HG03342 (cell line): ENCODE measurements at regions not wholly inside any gene's neighbourhood (a gene's known extent, or its start where the extent isn't known, plus 50 kb on each side); places are given as distances from the start of the nearest gene placed in this dataset.
"Not testable (repeated sequence)": the region's sequence is repeated elsewhere in the genome, so short reads cannot be mapped to it uniquely, and the experiment has no call there.

Source experiments
- ATAC-seq: cut with Tn5 transposase; IDR thresholded peaks from one replicate; pipeline ENCODE4 v1.9.1; 2021; ENCODE audit warnings: mild to moderate bottlenecking, moderate library complexity; ENCODE audit not compliant: unreplicated experiment

GRCh38 chr16:75919664-75920063 lies 193.4 kb upstream of the CPHXL start:
- ATAC-seq, result no peak

- ATAC-seq, result no peak
Measured at GRCh38 chr16:75921281-75921680, 195.0 kb upstream of the CPHXL start.

DNA sequence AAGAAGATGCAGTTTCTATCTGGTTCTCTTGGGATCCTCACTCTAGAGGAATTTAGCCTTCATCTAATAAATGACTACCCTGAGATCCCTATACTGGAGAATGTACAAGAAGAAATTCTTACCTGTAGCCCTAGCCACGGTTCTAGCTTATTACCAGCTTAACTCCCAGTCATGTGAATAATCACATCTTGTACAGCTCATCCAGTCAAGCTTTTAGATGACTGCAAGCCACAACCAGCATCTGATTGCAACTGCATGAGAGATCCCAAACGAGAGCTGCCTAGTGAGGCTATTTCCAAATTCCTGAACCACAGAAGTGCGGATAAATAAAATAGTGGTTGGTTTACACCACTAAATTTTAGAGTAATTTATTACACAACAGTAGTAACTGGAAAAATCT lies 196.0 kb upstream of the CPHXL start:
- no peak for ATAC-seq

DNA sequence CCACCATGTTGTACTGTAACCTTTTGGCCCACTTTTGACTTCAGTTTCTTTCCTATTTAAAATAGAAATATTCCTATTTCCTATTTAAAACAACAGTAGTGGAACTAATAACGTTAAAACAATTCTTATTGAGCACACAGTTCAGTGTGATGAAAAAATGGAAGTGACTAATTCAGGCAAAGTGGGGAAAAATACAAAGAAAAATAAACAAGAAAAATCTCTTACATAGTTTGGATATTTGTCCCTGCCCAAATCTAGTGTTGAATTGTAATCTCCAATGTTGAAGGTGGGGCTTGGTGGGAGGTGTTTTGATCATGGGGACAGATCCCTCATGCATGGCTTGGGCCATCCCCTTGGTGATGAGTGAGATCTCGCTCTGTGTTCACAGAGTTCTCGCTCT lies 198.1 kb upstream of the CPHXL start:
- ATAC-seq, result no peak

DNA sequence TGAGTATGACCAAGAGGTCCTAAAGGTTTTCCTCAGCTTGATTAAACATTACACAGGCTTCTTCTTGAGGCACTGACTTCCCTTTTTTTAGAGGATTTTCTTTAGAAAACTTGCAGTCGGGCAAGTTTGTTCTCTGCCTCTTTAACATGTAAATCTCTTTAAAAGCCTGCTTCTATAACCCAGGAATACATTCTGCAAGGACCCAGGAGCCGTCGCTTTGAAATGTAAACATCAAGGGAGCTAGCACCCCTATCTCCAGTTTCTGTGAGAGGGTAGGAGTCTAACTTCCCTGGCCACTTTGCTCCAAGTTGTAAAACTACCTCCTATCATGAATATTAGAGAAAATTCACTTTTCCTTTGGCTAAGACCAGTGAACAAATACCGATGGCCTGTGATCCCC lies 201.5 kb upstream of the CPHXL start:
- ATAC-seq, result no peak

DNA sequence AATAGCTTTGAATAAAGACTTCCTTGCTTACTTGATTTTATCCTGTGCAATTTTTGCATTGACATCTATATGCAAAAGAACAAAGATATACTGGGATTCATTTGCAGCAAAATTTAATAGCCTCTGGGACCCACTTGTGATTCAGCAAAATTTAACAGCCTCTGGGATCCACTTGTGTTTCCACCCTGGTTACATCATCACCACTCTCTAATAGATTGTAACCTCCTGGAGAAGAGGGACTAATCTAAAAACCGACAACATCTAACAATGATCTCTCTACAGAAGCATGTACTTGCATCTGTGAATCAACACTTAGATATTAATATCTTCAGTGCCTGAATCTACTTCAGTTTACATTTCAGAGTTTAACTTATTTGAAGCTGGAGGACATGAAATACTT lies 202.0 kb upstream of the CPHXL start:
- no peak for ATAC-seq

- no peak for ATAC-seq
Measured at GRCh38 chr16:75929046-75929445, 202.8 kb upstream of the CPHXL start.

DNA sequence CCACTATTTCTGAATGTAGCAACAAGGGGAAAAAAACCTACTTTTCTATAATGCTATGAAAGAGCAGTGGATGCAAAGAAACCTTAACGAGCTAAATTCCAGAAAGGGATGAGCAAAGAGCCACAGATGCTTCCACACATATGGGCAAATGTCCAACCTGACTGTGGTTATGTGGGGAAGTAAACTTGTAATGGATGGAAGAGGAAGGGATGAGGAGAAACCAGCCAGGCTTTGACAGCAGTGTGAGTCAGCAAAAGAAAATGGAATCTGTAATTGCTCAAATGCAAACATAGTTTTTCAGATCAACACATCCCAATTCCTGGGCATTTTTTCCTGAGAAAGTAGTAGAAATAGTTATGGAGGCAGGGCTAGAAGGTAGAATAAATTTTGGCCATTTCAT lies 204.8 kb upstream of the CPHXL start:
- no peak for ATAC-seq

DNA sequence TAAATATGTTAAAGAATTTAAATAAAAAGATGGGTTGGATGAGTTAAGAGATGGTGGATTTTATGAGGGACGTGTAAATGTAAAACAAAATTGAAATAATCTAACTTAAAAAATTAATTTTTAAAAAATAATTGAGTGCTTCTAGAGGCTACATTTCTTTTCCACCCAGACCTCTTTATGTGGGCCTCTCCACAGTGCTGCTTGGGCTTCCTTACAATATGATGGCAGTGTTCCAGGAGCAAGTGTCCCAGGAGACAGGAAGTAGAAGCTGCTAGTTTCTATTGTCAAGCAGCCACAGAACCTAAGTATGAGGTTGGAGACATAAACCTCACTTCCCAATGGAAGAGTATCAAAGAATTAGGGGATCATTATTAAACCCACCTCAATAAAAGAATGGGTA lies 205.7 kb upstream of the CPHXL start:
- ATAC-seq, result no peak

DNA sequence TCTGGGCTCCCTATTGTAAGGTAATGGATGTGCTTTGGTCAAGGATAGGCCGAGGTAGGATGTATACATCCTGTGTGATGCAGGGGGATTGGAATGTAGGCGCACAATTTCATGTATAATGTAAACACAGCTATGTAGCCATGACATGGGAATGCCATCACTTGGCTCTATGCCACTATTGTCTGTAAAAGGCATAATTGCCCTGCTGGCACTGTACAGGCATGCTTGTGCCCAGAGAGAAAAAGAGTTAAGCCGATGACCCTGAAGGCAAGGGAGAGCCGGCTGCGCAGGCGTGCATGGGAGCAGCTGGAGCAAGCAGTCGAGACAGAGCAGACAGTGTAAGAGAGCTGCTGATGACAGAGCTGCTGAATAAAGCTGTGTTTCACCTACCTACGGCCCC lies 212.5 kb upstream of the CPHXL start:
- no peak for ATAC-seq

GRCh38 chr16:75942351-75942750 lies 216.1 kb upstream of the CPHXL start:
- ATAC-seq, result no peak

DNA sequence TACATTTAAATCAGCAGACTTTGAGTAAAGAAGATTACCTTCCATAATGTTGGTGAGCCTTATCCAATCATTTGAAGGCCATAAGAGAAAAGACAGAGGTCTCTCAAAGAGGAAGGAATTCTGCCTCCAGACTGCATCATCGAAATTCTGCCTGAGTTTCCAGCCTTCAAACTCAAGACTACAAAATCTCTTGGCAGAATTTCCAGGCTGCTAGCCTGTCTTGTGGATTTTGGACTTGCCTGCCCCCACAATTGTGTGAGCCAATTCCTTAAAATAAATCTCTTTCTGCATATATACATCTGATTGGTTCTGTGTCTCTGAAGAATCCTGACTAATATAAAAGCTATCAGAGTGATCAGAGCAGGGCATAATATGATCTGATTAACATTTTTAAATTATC lies 216.6 kb upstream of the CPHXL start:
- no peak for ATAC-seq

GRCh38 chr16:75943705-75944514 lies 217.6 kb upstream of the CPHXL start:
- no peak for ATAC-seq

GRCh38 chr16:75945916-75946457 lies 219.7 kb upstream of the CPHXL start:
- ATAC-seq, result no peak

GRCh38 chr16:75947626-75948239 lies 221.4 kb upstream of the CPHXL start:
- no peak for ATAC-seq

GRCh38 chr16:75948441-75948840 lies 222.2 kb upstream of the CPHXL start:
- ATAC-seq, result no peak

DNA sequence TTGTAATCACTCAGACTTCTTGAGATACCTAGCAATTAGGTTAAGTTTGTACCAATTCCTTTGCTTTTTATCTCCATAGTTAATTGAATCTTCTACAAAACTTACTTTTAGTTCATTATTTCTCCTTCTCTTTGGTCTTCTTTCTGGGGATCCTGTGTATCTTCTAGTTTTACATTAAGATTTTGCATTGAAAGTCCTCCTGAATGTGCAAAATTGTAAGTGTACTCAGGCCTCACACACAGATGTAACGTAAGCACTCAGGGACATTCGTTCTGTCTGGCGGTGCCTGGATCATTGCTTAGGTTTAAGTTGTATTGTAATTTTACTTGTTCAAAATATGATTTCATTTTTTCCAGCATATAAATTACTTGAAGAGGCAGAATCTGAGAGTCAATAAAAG lies 222.6 kb upstream of the CPHXL start:
- no peak for ATAC-seq

DNA sequence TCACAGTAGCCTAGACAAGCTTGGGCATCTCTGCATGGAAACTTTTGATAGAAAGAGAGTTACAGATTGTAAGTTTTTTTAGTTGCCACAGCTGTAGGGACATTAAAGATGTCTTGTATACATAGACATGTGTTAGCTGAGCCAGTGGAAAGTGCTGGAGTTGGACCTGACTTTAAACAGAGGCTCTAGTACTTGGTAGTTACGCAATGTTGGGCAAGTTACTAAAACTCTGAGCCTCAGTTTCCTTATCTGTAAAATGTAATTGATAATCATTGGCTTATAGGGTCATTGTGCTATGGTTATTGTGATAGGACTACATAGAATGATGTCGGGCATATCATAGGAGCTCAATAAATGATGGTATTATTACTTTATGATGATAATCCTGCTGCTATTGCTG lies 225.8 kb upstream of the CPHXL start:
- ATAC-seq, result no peak

- ATAC-seq, result no peak
Measured at GRCh38 chr16:75957870-75958269, 231.6 kb upstream of the CPHXL start.

- no peak for ATAC-seq
Measured at GRCh38 chr16:75965504-75966374, 239.4 kb upstream of the CPHXL start.

DNA sequence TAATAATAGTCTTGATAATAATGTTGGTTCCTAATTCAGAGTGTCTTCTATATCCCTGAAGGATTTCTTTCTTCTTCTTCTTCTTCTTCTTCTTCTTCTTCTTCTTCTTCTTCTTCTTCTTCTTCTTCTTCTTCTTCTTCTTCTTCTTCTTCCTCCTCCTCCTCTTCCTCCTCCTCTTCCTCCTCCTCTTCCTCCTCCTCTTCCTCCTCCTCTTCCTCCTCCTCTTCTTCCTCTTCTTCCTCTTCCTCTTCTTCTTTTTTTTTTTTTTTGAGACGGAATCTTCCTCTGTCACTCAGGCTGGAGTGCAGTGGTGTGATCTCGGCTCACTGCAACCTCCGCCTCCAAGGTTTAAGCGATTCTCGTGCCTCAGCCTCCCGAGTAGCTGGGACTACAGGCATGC lies 242.8 kb upstream of the CPHXL start:
- not testable (repeated sequence) for ATAC-seq
